BJ (cell line): ENCODE measurements at regions not wholly inside any gene's neighbourhood (a gene's known extent, or its start where the extent isn't known, plus 50 kb on each side); places are given as distances from the start of the nearest gene placed in this dataset.

Source experiments
- CTCF ChIA-PET: fragments of 350-600 bp; formaldehyde crosslinking; extraction: SDS; loops from one replicate; lab custom pipeline; 2021; ENCODE audit warnings: antibody characterized with exemption, inconsistent platforms; lab: Yijun Ruan, JAX
- POLR2A ChIA-PET: fragments of 300-600 bp; sonication (Branson Sonifier 250); formaldehyde crosslinking; extraction: SDS; loops from one replicate; lab custom pipeline; 2021; ENCODE audit warnings: antibody characterized with exemption; lab: Charles Lee
- DNase-seq: peaks from one replicate; pipeline ENCODE4 v3.0.0-alpha.2; 2011; ENCODE audit warnings: low read depth
- H3K27me3 ChIP-seq: 2 replicates; pipeline ENCODE4 v1.6.0; 2011; ENCODE audit warnings: low read length; ENCODE audit not compliant: control insufficient read depth, insufficient read depth
- H3K36me3 ChIP-seq: 2 replicates; pipeline ENCODE4 v1.5.1; 2011; ENCODE audit warnings: low read length; ENCODE audit not compliant: control insufficient read depth, insufficient read depth
- H3K4me3 ChIP-seq: 2 replicates; pipeline ENCODE4 v1.5.1; 2011; ENCODE audit warnings: low read depth, mild to moderate bottlenecking, control low read depth, low read length
- TF ChIP-seq, protein P1 (sequence below): IDR thresholded peaks from 2 replicates; pipeline ENCODE4 v1.5.1; 2011; ENCODE audit warnings: low read depth, mild to moderate bottlenecking, control low read depth, inconsistent platforms, low read length, moderate library complexity; ENCODE audit not compliant: insufficient read depth

DNA sequence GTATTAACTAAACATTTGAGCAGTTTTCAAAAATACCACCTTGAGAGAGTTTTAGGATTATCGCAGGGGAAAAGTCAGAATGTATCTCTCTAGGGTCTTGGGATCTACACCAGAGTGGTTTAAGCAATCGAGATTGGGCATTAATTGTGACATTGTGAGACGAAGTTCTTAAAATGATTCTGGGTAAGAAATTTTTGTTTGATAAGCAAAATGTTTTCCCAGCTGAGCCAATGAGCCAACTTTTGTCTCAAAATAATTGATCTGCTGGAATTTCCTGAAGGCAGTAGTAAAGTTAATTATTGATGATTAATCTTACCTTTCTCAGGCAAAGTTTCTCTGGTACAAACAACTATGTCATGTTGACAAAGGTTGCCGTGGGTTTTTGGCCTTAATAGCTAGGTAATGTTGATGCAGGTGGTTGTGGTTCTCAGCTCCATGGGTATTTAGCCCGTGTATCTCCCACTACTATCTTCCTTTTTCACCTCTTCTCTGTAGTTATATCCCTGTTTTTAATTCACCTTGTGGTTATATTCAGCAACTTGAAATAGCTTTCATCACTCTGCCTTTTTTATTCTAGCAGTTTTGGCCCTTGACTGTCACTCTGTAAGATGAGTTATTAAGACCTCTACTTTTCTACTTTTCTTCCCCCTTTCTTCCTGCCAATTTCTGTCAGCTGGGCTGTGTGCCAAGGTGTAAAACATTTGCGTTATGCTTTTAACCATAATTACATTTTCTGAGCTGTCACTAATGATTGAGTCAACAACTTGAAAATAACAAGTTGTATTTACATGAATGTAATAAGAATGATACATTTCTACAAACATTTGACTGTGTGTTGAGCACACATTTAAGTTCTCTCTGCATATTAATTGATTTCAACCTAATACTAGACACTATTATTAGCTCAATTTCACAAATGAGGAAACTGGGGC is 368.3 kb upstream of the BTBD3 start:
- DNase-seq: no peak
- no peaks in the 10 kb centered on the region; the same call in 1 of the 2 replicates for H3K27me3 ChIP-seq
- ChIA-PET CTCF (no interaction called here), POLR2A (no interaction called here)
- H3K4me3 ChIP-seq: no peak overlapping the region
- no peaks in the 10 kb centered on the region for H3K36me3 ChIP-seq
- TF ChIP-seq, protein P1, sequence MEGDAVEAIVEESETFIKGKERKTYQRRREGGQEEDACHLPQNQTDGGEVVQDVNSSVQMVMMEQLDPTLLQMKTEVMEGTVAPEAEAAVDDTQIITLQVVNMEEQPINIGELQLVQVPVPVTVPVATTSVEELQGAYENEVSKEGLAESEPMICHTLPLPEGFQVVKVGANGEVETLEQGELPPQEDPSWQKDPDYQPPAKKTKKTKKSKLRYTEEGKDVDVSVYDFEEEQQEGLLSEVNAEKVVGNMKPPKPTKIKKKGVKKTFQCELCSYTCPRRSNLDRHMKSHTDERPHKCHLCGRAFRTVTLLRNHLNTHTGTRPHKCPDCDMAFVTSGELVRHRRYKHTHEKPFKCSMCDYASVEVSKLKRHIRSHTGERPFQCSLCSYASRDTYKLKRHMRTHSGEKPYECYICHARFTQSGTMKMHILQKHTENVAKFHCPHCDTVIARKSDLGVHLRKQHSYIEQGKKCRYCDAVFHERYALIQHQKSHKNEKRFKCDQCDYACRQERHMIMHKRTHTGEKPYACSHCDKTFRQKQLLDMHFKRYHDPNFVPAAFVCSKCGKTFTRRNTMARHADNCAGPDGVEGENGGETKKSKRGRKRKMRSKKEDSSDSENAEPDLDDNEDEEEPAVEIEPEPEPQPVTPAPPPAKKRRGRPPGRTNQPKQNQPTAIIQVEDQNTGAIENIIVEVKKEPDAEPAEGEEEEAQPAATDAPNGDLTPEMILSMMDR: no peak

DNA sequence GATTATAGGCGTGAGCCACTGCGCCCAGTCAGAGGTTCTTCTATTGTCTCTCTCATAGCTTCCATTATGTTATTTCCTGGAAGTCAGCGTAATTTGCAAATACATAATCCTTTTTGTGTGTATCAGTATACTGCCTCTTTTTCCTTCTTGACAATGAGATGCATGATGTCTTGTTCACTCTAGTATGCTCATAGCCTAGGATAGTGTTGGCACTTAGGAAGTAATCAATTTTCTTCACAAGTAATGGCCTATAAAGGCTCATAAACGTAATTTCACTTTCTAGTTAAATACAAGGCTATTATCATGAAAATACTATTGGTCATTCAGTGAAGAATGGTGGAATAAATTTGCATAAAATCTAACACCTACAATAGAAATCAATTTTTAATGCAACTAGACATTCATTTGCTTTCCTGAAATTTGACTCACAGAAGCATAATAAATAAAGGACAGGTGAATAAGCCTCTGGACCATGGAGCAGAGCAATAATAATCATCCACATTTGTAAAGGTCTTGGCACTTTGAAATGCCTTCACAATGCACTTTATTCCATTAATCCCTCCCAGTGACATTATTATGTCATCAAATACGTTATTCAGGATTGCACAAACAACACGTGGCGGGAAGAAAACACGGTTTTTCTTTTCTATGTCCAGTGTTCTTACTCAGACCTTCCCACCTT is 366.9 kb upstream of the BTBD3 start:
- no peak for DNase-seq
- Histone ChIP-seq H3K36me3 (no peaks in the 10 kb centered on the region), H3K27me3 (no peaks in the 10 kb centered on the region; the same call in 1 of the 2 replicates), H3K4me3 (no peak overlapping the region)
- TF ChIP-seq, protein P1: no peak
- ChIA-PET CTCF (no interaction called here), POLR2A (no interaction called here)

DNA sequence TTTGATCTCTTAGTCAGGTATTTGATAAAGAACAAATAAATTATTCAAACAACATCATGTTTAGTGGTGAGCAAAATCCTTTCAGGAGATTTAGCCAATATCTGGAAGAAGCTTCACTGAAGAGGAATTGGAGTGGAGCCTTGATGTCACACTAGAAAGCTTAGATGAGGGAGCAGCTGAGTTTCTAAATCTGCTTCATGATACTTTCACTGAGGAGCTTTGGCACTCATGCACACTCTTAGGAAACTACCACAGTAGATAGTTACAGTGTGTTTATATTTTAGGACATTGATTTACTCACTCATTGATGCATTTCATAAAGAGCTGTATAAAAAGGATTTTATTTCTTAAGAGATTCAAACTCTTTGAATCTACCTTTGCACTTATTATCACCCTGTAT is 366.2 kb upstream of the BTBD3 start:
- Histone ChIP-seq H3K27me3 (no peaks in the 10 kb centered on the region; the same call in 1 of the 2 replicates), H3K36me3 (no peaks in the 10 kb centered on the region), H3K4me3 (no peak overlapping the region)
- ChIA-PET CTCF (no interaction called here), POLR2A (no interaction called here)
- TF ChIP-seq, protein P1: no peak
- no peak for DNase-seq

DNA sequence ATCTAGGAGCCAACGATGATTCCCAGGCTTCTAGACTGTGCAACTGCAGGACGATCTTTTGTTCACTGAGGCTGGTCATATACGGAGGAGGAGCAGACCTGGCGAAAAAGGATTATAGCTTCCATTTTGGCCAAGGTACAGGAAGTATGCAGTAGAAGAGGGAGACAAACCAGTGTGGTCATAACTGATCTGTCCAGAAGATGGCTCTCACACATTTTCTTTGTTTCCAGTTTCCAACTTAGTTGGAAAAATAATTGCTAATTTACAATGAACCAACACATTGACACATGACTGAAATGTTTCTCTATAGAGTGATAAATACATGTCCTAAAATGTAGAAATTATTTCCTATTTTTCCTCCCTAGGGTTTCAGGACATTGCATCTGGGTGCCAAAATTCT is 364.1 kb upstream of the BTBD3 start:
- Histone ChIP-seq H3K36me3 (no peaks in the 10 kb centered on the region), H3K27me3 (no peaks in the 10 kb centered on the region), H3K4me3 (no peak overlapping the region)
- ChIA-PET POLR2A (no interaction called here), CTCF (interaction anchor here (0.6 kb wide), 1 partner anchor 1096 kb away, joined by 3 read pairs; no protein-coding TSS in a partner anchor)
- DNase-seq: no peak
- TF ChIP-seq, protein P1: peak; percentile 29; the same call in 1 of the 2 replicates

DNA sequence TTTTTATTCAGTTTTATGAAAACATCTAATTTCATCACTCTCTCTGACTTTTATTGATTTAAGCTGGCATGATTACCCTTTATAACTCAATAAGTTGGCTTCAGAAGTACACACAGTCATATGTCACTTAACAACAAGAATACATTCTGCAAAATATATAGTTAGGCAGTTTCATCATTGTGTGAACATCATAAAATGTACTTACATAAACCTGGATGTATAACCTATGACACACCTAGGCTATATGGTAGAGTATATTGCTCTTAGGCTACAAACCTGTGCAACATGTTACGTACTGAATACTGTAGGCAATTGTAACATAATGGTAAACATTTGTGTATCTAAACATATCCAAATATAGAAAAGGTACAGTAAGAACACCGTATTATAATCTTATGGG is 362.2 kb upstream of the BTBD3 start:
- H3K36me3 ChIP-seq: no peaks in the 10 kb centered on the region
- POLR2A ChIA-PET: no interaction called here
- no peaks in the 10 kb centered on the region for H3K27me3 ChIP-seq
- CTCF ChIA-PET: interaction anchor here (1.0 kb wide), 1 partner anchor 1004 kb away, joined by 3 read pairs; no protein-coding TSS in a partner anchor
- no peak for DNase-seq
- TF ChIP-seq, protein P1: no peak
- H3K4me3 ChIP-seq: no peak overlapping the region
